ENCODE measurements at regions not wholly inside any gene's neighbourhood (a gene's known extent, or its start where the extent isn't known, plus 50 kb on each side); places are given as distances from the start of the nearest gene placed in this dataset.

DNA sequence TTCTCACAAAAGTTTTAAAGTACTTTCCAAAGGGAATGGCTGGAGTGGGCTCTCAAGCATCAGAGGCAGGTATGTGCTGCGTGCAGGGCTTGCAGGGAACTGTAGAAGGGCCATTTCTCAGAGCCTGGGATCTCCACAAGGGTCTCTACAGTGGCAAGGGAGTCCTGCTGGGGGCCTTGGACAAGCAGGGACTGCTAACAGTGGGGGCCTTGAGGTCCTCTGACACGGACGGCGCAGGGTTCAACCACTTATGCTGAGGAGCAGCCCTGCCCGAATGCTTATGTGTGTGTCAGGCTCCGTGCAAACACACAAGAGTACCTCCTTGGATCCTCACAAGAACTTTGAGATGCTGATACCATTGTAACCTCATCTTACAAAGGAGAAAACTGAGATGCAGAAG is 342.1 kb upstream of the COBL start:
- ChIA-PET CTCF (no interaction called here), POLR2A (no interaction called here)
- DNase-seq (ENCODE audit: extremely low spot score): no peak
- no peak for TF ChIP-seq FOXA1 (IDR thresholded peaks at IDR 0.05)
- no peak for TF ChIP-seq LEF1 (IDR thresholded peaks at IDR 0.05; ENCODE audit: borderline replicate concordance)

DNA sequence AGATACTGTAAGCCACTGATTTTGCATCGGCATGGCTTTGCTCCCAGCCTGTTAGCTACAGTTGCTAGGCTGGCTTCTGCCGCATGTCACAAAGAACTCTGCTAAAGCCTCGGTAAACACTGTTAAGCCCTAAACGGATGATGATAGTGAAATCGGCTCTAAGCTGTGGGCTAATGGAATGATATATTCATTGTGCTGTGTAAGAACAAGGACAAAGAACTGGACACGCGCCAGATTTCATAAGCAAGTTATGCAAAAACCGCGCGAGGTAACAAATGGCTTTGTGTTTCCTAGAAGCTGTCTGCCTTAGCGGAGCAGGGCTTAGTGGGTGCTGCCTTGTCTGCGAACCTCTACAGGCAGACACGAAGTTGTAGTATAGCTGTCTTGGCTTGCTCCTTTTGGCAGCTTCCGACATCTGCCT is 331.3 kb upstream of the COBL start:
- no peak for DNase-seq (ENCODE audit: extremely low spot score)
- POLR2A ChIA-PET: no interaction called here
- CTCF ChIA-PET: interaction anchor here (2.5 kb wide), 1 partner anchor 8 kb away, joined by 10 read pairs; no protein-coding TSS in a partner anchor
- TF ChIP-seq ARNT (IDR thresholded peaks at IDR 0.05): no peak
- TF ChIP-seq FOXA1 (IDR thresholded peaks at IDR 0.05): no peak
- TF ChIP-seq BHLHE40 (IDR thresholded peaks at IDR 0.05; ENCODE audit: borderline replicate concordance): no peak
- TF ChIP-seq CTBP1 (IDR thresholded peaks at IDR 0.05; ENCODE audit: borderline replicate concordance): no peak
- TF ChIP-seq LEF1 (IDR thresholded peaks at IDR 0.05; ENCODE audit: borderline replicate concordance): no peak
- TF ChIP-seq SP1 (IDR thresholded peaks at IDR 0.05): no peak
- no peak for TF ChIP-seq FOXK2 (IDR thresholded peaks at IDR 0.05)
- TF ChIP-seq ELF4 (IDR thresholded peaks at IDR 0.05): no peak
- TF ChIP-seq, protein P1, sequence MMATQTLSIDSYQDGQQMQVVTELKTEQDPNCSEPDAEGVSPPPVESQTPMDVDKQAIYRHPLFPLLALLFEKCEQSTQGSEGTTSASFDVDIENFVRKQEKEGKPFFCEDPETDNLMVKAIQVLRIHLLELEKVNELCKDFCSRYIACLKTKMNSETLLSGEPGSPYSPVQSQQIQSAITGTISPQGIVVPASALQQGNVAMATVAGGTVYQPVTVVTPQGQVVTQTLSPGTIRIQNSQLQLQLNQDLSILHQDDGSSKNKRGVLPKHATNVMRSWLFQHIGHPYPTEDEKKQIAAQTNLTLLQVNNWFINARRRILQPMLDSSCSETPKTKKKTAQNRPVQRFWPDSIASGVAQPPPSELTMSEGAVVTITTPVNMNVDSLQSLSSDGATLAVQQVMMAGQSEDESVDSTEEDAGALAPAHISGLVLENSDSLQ (IDR thresholded peaks at IDR 0.05): no peak
- no peak for TF ChIP-seq TARDBP (IDR thresholded peaks at IDR 0.05)
- no peak for TF ChIP-seq NFRKB (IDR thresholded peaks at IDR 0.05)
- no peak for TF ChIP-seq SUZ12 (IDR thresholded peaks at IDR 0.05)
- no peak for TF ChIP-seq L3MBTL2 (conservative IDR thresholded peaks at IDR 0.05)
- no peak for TF ChIP-seq HDGF (IDR thresholded peaks at IDR 0.05; ENCODE audit: borderline replicate concordance)
- TF ChIP-seq ZNF384 (IDR thresholded peaks at IDR 0.05): no peak
- no peak for TF ChIP-seq FOXM1 (IDR thresholded peaks at IDR 0.05; ENCODE audit: borderline replicate concordance)

DNA sequence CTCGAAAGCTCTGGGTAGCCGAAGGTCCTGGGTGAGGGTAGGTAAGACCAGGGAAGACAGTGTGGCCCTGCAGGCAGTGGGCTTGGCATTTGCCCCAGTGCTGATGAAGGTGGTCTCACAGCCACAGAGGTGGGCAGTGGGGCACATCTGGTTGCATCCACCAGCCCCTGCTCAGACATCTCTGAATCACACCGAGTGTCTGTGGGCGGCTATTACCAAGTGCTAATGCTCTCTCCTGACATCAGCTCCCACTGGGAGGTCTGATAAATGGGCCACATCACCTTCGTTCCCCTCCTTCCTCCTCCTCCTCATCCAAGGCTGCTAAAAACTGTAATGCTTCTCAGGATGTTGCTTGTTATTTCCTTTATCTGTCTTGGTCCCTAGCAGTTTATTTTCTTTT is 330.9 kb upstream of the COBL start:
- CTCF ChIA-PET: interaction anchor here (2.5 kb wide), 1 partner anchor 8 kb away, joined by 10 read pairs; no protein-coding TSS in a partner anchor
- TF ChIP-seq, protein P1 (IDR thresholded peaks at IDR 0.05): no peak
- TF ChIP-seq TARDBP (IDR thresholded peaks at IDR 0.05) (no peak), L3MBTL2 (conservative IDR thresholded peaks at IDR 0.05) (no peak), ELF4 (IDR thresholded peaks at IDR 0.05) (no peak), SP1 (IDR thresholded peaks at IDR 0.05) (no peak), FOXA1 (IDR thresholded peaks at IDR 0.05) (no peak), HDGF (IDR thresholded peaks at IDR 0.05; ENCODE audit: borderline replicate concordance) (no peak), FOXM1 (IDR thresholded peaks at IDR 0.05; ENCODE audit: borderline replicate concordance) (no peak), CTBP1 (IDR thresholded peaks at IDR 0.05; ENCODE audit: borderline replicate concordance) (no peak)
- DNase-seq (ENCODE audit: extremely low spot score): no peak
- POLR2A ChIA-PET: no interaction called here

DNA sequence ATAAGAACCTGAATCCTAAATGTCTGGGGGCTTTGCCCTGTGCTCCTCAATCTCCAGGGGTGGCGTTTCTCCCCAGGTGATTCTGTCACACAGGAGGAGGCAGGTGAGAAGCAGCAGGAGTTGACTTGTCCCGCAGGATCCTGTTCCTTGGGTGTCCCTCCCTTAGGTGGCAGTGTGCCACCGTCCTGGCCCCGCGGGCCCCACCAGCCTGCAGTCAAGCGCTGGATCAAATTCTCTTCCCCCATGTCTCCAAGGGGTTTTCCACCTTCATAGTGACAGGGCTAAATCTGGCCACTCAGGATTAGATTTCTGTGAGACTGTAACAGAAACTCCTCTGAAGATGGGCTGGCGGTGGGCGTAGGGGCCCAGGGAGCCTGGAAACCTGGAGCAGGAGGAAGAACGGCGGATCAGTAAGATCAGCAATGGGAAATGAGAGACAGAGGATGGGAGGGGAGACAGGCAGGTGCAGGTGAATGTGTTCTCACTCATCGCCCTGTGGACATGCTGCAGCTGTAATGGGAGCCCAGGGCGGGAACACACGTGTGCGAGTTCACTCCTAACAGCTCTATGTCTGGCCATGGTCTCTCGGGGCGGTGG is 329.2 kb upstream of the COBL start:
- DNase-seq (ENCODE audit: extremely low spot score): no peak
- no peak for TF ChIP-seq ELF4 (IDR thresholded peaks at IDR 0.05)
- TF ChIP-seq, protein P1 (IDR thresholded peaks at IDR 0.05): no peak
- no peak for TF ChIP-seq HDGF (IDR thresholded peaks at IDR 0.05; ENCODE audit: borderline replicate concordance)
- TF ChIP-seq LEF1 (IDR thresholded peaks at IDR 0.05; ENCODE audit: borderline replicate concordance): no peak
- CTCF ChIA-PET: no interaction called here
- POLR2A ChIA-PET: no interaction called here

DNA sequence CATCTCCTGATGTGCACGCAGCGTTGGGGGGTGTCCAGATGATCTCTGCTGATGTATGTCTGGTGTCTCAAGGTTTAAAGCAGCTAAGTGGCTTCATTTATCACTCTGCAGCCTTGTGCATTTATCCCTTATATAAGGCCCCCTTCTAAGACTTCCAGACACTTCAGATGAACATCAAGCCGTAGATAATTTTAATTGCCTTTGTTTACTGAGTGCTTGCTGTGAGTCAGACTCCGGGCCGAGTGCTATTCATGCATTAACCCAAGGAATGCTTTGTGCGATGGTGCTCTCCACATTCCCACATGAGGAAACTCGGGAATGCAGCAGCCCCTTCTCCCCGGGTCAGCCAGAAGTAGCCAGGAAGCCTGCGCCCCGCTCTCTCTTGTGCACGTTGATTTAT is 328.6 kb upstream of the COBL start:
- POLR2A ChIA-PET: no interaction called here
- CTCF ChIA-PET: no interaction called here
- TF ChIP-seq ARNT (IDR thresholded peaks at IDR 0.05) (no peak), FOXM1 (IDR thresholded peaks at IDR 0.05; ENCODE audit: borderline replicate concordance) (no peak), CTBP1 (IDR thresholded peaks at IDR 0.05; ENCODE audit: borderline replicate concordance) (no peak), SP1 (IDR thresholded peaks at IDR 0.05) (no peak), LEF1 (IDR thresholded peaks at IDR 0.05; ENCODE audit: borderline replicate concordance) (no peak), ZNF384 (IDR thresholded peaks at IDR 0.05) (no peak), FOXA1 (IDR thresholded peaks at IDR 0.05) (no peak), TARDBP (IDR thresholded peaks at IDR 0.05) (no peak), ELF4 (IDR thresholded peaks at IDR 0.05) (no peak), FOXK2 (IDR thresholded peaks at IDR 0.05) (no peak)
- TF ChIP-seq, protein P1 (IDR thresholded peaks at IDR 0.05): no peak
- no peak for DNase-seq (ENCODE audit: extremely low spot score)

DNA sequence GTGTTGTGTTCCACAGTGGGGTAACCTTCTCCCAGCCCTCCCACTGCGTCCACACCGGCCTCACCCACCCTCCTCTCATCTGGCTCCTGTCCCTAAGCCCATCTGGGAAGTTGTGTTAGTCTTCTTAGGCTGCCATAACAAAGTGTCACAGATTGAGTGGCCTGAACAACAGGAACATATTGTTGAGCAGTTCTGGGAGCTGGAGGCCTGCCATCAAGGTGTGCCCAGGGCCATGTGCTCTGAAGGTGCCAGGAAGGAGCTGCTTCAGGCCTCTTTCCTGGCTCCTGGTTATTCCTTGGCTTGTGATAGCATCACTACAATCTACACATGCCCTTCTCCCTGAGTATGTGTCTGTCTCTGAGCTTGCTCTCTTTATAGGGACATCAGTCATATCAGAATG is 327.6 kb upstream of the COBL start:
- CTCF ChIA-PET: no interaction called here
- TF ChIP-seq LEF1 (IDR thresholded peaks at IDR 0.05; ENCODE audit: borderline replicate concordance) (no peak), NFRKB (IDR thresholded peaks at IDR 0.05) (no peak), L3MBTL2 (conservative IDR thresholded peaks at IDR 0.05) (no peak), FOXK2 (IDR thresholded peaks at IDR 0.05) (no peak), SP1 (IDR thresholded peaks at IDR 0.05) (no peak), CTBP1 (IDR thresholded peaks at IDR 0.05; ENCODE audit: borderline replicate concordance) (no peak), FOXA1 (IDR thresholded peaks at IDR 0.05) (no peak), HDGF (IDR thresholded peaks at IDR 0.05; ENCODE audit: borderline replicate concordance) (no peak), BHLHE40 (IDR thresholded peaks at IDR 0.05; ENCODE audit: borderline replicate concordance) (no peak), ELF4 (IDR thresholded peaks at IDR 0.05) (no peak), ARNT (IDR thresholded peaks at IDR 0.05) (no peak), ZNF384 (IDR thresholded peaks at IDR 0.05) (no peak), TARDBP (IDR thresholded peaks at IDR 0.05) (no peak), SUZ12 (IDR thresholded peaks at IDR 0.05) (no peak), FOXM1 (IDR thresholded peaks at IDR 0.05; ENCODE audit: borderline replicate concordance) (no peak)
- TF ChIP-seq, protein P1 (IDR thresholded peaks at IDR 0.05): no peak
- POLR2A ChIA-PET: no interaction called here
- no peak for DNase-seq (ENCODE audit: extremely low spot score)

All from HEK293T (cell line).